Panc1 (cell line): ENCODE measurements at regions not wholly inside any gene's neighbourhood (a gene's known extent, or its start where the extent isn't known, plus 50 kb on each side); places are given as distances from the start of the nearest gene placed in this dataset.

Source experiments
- POLR2AphosphoS5 ChIP-seq: IDR thresholded peaks from 2 replicates; pipeline ENCODE4 v1.6.1; 2012; ENCODE audit warnings: mild to moderate bottlenecking, low read depth, low read length, moderate library complexity
- TF ChIP-seq, protein P1 (sequence below): fragments of 450-650 bp; IDR thresholded peaks from 2 replicates; pipeline ENCODE4 v1.5.1; 2017; ENCODE audit warnings: mild to moderate bottlenecking
- TF ChIP-seq, protein P2 (sequence below), 2 experiments: IDR thresholded peaks; 2 replicates each; pipeline ENCODE4 v1.6.1; 2011 to 2012; ENCODE audit warnings: low read depth in 2 of 2, control low read depth in 1 of 2, low read length in 1 of 2, mild to moderate bottlenecking in 1 of 2, moderate library complexity in 1 of 2; ENCODE audit not compliant: insufficient read depth in 1 of 2

GRCh38 chr2:16250466-16250865 lies 310.1 kb downstream of the MYCN start:
- TF ChIP-seq, protein P1, sequence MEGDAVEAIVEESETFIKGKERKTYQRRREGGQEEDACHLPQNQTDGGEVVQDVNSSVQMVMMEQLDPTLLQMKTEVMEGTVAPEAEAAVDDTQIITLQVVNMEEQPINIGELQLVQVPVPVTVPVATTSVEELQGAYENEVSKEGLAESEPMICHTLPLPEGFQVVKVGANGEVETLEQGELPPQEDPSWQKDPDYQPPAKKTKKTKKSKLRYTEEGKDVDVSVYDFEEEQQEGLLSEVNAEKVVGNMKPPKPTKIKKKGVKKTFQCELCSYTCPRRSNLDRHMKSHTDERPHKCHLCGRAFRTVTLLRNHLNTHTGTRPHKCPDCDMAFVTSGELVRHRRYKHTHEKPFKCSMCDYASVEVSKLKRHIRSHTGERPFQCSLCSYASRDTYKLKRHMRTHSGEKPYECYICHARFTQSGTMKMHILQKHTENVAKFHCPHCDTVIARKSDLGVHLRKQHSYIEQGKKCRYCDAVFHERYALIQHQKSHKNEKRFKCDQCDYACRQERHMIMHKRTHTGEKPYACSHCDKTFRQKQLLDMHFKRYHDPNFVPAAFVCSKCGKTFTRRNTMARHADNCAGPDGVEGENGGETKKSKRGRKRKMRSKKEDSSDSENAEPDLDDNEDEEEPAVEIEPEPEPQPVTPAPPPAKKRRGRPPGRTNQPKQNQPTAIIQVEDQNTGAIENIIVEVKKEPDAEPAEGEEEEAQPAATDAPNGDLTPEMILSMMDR = no peak
- TF ChIP-seq, protein P2, sequence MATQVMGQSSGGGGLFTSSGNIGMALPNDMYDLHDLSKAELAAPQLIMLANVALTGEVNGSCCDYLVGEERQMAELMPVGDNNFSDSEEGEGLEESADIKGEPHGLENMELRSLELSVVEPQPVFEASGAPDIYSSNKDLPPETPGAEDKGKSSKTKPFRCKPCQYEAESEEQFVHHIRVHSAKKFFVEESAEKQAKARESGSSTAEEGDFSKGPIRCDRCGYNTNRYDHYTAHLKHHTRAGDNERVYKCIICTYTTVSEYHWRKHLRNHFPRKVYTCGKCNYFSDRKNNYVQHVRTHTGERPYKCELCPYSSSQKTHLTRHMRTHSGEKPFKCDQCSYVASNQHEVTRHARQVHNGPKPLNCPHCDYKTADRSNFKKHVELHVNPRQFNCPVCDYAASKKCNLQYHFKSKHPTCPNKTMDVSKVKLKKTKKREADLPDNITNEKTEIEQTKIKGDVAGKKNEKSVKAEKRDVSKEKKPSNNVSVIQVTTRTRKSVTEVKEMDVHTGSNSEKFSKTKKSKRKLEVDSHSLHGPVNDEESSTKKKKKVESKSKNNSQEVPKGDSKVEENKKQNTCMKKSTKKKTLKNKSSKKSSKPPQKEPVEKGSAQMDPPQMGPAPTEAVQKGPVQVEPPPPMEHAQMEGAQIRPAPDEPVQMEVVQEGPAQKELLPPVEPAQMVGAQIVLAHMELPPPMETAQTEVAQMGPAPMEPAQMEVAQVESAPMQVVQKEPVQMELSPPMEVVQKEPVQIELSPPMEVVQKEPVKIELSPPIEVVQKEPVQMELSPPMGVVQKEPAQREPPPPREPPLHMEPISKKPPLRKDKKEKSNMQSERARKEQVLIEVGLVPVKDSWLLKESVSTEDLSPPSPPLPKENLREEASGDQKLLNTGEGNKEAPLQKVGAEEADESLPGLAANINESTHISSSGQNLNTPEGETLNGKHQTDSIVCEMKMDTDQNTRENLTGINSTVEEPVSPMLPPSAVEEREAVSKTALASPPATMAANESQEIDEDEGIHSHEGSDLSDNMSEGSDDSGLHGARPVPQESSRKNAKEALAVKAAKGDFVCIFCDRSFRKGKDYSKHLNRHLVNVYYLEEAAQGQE (IDR thresholded peaks at IDR 0.05; ENCODE audit: insufficient read depth in 1 of 2, low read depth in 2 of 2, low read length in 1 of 2) = no peak
- no peak for TF ChIP-seq POLR2AphosphoS5
